ENCODE measurements at regions not wholly inside any gene's neighbourhood (a gene's known extent, or its start where the extent isn't known, plus 50 kb on each side); places are given as distances from the start of the nearest gene placed in this dataset.

GRCh38 chr2:10234409-10235094, 68.2 kb upstream of the HPCAL1 start:
- H3K27ac Mint-ChIP-seq: no peak overlapping the region

GRCh38 chr2:10235099-10235908, 67.4 kb upstream of the HPCAL1 start:
- Mint-ChIP-seq H3K4me1 (ENCODE audit: low read depth) (no peaks in the 10 kb centered on the region), H3K9me3 (peaks cover 9% of the 10 kb centered on the region), H3K36me3 (ENCODE audit: low read depth) (no peaks in the 10 kb centered on the region), H3K4me3 (no peak overlapping the region), H3K27me3 (peaks cover 20% of the 10 kb centered on the region), H3K27ac (no peak overlapping the region)
- intact Hi-C loops (cut with micrococcal nuclease): no loop called here

More at GRCh38 chr2:10234409-10235094, 68.2 kb upstream of the HPCAL1 start:
- intact Hi-C loops (cut with micrococcal nuclease): no loop called here
- peaks cover 9% of the 10 kb centered on the region for H3K9me3 Mint-ChIP-seq
- H3K4me1 Mint-ChIP-seq (ENCODE audit: low read depth): no peaks in the 10 kb centered on the region
- H3K36me3 Mint-ChIP-seq (ENCODE audit: low read depth): no peaks in the 10 kb centered on the region
- H3K4me3 Mint-ChIP-seq: no peak overlapping the region
- H3K27me3 Mint-ChIP-seq: peaks cover 14% of the 10 kb centered on the region

DNA sequence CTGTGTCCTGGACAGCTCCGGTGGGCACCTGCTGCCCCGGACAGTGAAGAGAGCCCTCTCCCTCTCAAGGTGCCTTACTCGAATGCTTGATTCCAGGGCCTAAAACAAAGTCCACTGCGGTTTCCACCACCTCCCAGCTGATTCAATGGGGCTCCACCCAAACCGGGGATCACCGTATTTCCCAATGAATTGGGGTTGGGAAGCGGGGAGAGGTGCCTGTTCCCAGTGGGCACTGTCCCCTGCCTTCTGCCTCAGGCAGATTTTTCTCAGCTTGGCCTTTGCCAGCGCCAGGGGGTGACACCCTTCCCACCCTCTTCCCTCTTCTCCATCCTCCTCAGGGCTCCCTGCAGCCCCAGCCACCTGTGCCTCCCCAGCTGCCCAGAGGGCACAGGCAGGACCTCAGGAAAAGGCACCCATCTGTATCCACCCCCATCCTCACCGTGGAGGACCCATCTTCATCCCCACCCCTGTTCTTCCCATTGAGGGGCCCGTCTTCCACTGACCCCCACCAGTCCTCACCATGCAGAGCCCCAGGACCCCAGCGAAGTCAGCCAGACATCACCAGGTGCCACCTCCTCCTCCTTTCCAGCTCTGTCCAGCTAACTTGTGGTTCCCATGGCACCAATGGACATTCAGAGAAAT, 66.7 kb upstream of the HPCAL1 start:
- Mint-ChIP-seq H3K27me3 (peaks cover 20% of the 10 kb centered on the region), H3K36me3 (ENCODE audit: low read depth) (no peaks in the 10 kb centered on the region), H3K4me1 (ENCODE audit: low read depth) (no peaks in the 10 kb centered on the region), H3K4me3 (no peak overlapping the region), H3K9me3 (peaks cover 9% of the 10 kb centered on the region), H3K27ac (no peak overlapping the region)
- intact Hi-C loops (cut with micrococcal nuclease): no loop called here

DNA sequence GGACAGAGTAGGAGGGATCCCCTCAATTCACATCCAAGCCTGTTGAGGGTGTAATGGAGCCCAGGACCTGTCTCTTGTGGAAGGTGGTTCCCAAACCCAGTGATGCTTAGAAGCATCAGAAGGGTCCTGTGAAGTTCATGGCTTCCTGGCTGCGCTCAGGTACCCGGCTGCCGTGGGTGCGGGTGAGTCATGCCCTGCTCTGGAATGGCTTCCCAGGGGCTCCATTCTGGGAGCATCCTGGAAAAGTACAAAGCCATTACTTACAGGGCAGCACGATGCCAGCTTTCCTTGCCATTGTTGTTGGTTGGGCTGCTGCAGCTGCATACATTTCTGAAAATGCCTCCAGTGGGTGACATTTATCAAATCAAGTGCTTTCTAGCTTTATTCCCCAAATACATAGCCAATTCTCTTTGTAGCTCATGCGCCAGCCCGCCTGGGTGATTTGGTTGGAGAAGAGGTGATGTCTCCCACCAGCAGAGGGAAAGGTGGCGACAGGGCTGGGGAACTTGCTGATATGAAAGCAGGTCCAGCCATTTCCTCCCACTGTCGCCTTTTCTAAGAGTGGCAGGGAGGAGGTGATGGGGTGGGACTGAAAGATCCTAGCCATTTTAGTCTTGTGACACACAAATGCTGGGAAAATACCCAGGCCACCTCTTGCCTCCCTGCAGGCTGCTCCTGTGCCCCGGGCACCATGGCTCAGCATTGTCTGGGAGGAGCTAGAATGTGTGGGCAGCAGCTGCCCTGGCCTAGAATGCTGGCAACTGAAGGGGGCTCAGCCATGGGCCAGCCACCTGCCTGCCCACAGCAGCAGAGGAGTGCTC, 65.9 kb upstream of the HPCAL1 start:
- Mint-ChIP-seq H3K36me3 (ENCODE audit: low read depth) (no peaks in the 10 kb centered on the region), H3K27me3 (peaks cover 20% of the 10 kb centered on the region), H3K4me1 (ENCODE audit: low read depth) (peaks cover 5% of the 10 kb centered on the region), H3K9me3 (peaks cover 9% of the 10 kb centered on the region), H3K27ac (no peak overlapping the region), H3K4me3 (no peak overlapping the region)
- intact Hi-C loops (cut with micrococcal nuclease): no loop called here

DNA sequence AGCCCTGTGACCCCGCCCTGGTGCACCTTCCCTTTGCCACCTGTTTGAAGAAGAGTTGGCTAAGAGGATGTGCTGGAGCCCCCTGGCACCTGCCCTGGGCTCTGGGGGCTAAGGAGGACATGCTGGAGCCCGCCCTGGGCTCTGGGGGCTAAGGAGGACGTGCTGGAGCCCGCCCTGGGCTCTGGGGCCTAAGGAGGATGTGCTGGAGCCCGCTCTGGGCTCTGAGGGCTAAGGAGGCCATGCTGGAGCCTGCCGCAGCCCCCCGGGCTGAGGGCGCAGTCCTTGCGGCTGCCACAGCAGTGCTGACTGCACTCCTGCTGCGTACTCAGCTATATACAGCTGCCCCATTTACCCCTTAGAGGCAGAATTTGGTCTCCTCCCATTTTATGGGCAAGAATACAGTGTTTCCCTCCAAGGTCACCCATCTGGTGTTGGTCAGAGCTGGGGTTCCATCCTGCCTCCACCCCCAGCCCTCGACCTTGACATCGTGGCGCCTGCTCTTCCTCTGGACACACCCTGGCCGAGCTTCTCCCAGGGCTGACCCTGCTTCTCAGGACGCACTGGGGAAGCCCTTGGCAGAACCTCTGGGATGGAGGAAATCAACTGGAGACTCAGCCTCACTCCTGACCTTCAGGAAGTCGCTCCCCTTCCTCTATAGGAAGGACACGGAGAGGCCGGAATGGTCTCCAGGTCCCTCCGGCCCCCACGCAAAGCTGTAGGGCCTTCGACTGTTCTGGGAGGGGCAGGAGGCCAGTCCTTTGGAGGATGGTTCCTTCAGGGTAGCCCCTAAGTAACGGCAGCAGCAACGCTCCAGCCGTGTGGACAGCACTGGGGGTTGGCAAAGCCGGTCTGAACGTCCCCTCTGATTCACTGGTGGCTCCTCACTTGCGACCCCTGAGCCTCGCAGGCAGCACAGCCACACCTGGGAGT, 65.0 kb upstream of the HPCAL1 start:
- Mint-ChIP-seq H3K4me3 (no peak overlapping the region), H3K4me1 (ENCODE audit: low read depth) (peaks cover 7% of the 10 kb centered on the region), H3K27me3 (peaks cover 17% of the 10 kb centered on the region), H3K9me3 (peaks cover 9% of the 10 kb centered on the region), H3K36me3 (ENCODE audit: low read depth) (no peaks in the 10 kb centered on the region), H3K27ac (no peak overlapping the region)
- intact Hi-C loops (cut with micrococcal nuclease): no loop called here

DNA sequence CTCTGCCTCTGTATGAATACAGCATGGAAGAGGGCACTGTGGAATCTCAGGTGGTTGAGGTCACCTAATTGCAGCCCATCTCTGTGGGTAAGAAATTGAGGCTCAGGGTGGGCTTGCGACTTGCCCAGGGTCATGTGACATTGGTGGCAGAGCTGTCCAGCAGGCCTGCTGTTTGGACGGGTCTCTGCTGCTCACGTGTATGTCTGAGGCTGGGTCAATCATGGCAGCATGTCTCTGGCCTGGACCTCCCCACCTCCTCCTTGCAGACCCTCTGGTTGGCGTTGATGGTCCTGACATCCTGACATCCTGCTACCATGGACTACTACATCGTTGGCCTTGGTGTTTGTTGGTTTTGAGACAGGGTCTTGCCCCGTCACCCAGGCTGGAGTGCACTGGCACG, 64.3 kb upstream of the HPCAL1 start:
- Mint-ChIP-seq H3K27me3 (peaks cover 20% of the 10 kb centered on the region), H3K9me3 (peaks cover 5% of the 10 kb centered on the region), H3K4me3 (no peak overlapping the region), H3K4me1 (ENCODE audit: low read depth) (peaks cover 7% of the 10 kb centered on the region), H3K36me3 (ENCODE audit: low read depth) (no peaks in the 10 kb centered on the region), H3K27ac (no peak overlapping the region)
- intact Hi-C loops (cut with micrococcal nuclease): no loop called here

- H3K27ac Mint-ChIP-seq: no peak overlapping the region
- H3K36me3 Mint-ChIP-seq (ENCODE audit: low read depth): no peaks in the 10 kb centered on the region
Measured at GRCh38 chr2:10238991-10239485, 63.7 kb upstream of the HPCAL1 start.

DNA sequence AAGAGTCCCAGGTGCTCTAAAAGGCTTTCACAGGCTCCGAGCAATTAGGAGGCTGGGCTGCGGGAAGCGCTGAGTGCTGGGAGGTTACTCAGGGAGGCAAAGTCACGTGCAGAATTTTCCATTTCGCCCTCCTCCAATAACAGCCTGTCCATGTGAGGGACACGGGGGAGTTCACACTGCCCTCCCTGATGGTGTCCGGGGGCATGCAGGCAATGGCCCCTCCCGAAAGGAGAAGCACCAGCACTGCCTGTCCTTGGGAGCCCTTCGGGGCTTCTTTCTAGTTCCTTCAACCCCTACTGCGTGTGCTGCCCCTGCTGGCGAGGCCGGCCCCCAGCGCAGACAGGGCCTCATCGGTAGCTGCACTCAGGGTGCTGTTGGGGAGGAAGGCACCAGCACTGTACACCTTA, 63.1 kb upstream of the HPCAL1 start:
- no peak overlapping the region for H3K4me3 Mint-ChIP-seq
- H3K4me1 Mint-ChIP-seq (ENCODE audit: low read depth): peaks cover 7% of the 10 kb centered on the region
- intact Hi-C loops (cut with micrococcal nuclease): no loop called here
- no peak overlapping the region for H3K27ac Mint-ChIP-seq
- H3K36me3 Mint-ChIP-seq (ENCODE audit: low read depth): no peaks in the 10 kb centered on the region
- H3K27me3 Mint-ChIP-seq: peaks cover 25% of the 10 kb centered on the region
- H3K9me3 Mint-ChIP-seq: no peaks in the 10 kb centered on the region

More at GRCh38 chr2:10238991-10239485, 63.7 kb upstream of the HPCAL1 start:
- peaks cover 25% of the 10 kb centered on the region for H3K27me3 Mint-ChIP-seq
- H3K9me3 Mint-ChIP-seq: no peaks in the 10 kb centered on the region
- intact Hi-C loops (cut with micrococcal nuclease): no loop called here
- H3K4me3 Mint-ChIP-seq: no peak overlapping the region
- peaks cover 7% of the 10 kb centered on the region for H3K4me1 Mint-ChIP-seq (ENCODE audit: low read depth)

DNA sequence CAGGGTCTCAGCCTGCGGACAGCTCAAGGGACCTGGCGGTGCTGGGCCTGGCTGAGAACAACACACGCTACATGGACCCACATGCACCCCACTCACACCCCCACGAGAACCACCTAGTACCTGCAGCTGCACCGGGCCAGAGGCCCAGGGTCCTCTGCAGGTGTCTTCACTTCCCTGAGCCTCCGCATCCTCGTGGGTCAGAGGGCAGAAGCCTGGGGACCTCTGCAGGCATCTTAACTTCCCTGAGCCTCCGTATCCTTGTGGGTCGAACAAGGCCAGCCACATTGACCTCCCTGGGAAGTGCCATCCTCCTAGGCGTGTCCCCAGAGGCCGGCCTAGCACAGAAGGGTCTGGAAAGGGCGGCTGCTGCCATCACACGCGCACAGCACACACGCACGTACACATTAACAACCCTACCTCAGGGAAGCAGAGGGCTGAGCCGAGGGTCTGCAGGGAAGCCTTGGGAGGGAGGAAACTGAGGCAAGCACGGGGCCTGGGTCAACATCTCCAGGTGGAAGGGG, 62.5 kb upstream of the HPCAL1 start:
- Mint-ChIP-seq H3K4me3 (no peak overlapping the region), H3K9me3 (no peaks in the 10 kb centered on the region), H3K36me3 (ENCODE audit: low read depth) (no peaks in the 10 kb centered on the region), H3K27ac (no peak overlapping the region), H3K4me1 (ENCODE audit: low read depth) (peaks cover 7% of the 10 kb centered on the region), H3K27me3 (peaks cover 25% of the 10 kb centered on the region)
- intact Hi-C loops (cut with micrococcal nuclease): no loop called here

- Mint-ChIP-seq H3K4me1 (ENCODE audit: low read depth) (peaks cover 7% of the 10 kb centered on the region), H3K4me3 (no peak overlapping the region), H3K27ac (peak overlapping the region; percentile 35), H3K27me3 (peaks cover 24% of the 10 kb centered on the region), H3K9me3 (no peaks in the 10 kb centered on the region), H3K36me3 (ENCODE audit: low read depth) (no peaks in the 10 kb centered on the region)
- intact Hi-C loops (cut with micrococcal nuclease): no loop called here
Measured at GRCh38 chr2:10240911-10241610, 61.6 kb upstream of the HPCAL1 start.

DNA sequence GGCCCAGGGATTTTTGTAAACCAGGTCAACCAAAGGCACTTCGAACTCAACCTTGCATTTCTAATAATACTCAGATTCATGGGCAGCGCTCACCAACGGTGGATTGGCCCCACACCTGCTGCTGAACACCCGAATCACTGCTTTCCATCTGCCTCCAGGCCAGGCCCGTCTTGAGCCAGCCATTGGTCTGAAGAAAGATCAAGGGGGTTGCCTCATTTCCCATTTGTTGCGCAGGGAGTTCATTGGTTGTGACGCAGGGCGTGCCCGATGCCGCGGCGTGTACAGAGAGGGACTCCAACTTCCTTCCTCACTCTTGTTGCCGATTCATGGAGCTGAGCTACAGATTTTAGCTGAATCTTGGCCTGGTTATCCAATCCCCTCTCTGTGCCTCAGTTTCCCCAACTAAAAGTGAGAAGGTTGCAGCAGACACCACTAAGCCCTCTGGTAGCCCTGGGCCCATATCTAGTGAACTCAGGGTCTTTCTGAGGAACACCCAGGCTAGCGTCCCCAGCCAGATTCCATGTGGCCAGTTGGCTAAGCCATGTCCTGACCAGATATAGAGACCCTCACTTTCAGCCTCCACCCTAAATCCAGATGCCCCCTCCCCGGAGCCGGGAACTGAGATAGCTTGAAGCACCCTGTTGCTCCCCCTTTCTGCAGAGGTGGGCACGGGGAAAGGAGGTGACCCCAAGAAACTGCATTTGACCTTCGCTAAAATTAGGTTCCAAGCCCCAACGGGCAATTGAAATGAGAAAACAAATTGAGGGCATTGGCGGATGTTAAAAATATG, 60.9 kb upstream of the HPCAL1 start:
- H3K36me3 Mint-ChIP-seq (ENCODE audit: low read depth): no peaks in the 10 kb centered on the region
- H3K9me3 Mint-ChIP-seq: no peaks in the 10 kb centered on the region
- peaks cover 21% of the 10 kb centered on the region for H3K27me3 Mint-ChIP-seq
- H3K4me3 Mint-ChIP-seq: no peak overlapping the region
- intact Hi-C loops (cut with micrococcal nuclease): no loop called here
- peaks cover 7% of the 10 kb centered on the region for H3K4me1 Mint-ChIP-seq (ENCODE audit: low read depth)
- H3K27ac Mint-ChIP-seq: peak overlapping the region; percentile 35

Measured in dendritic cell treated with granulocyte-macrophage colony-stimulating factor and Interleukin-4, amounts not matched to agents 40 ng/mL and 50 ng/mL, for 4 days (primary cell).